ENCODE measurements at regions not wholly inside any gene's neighbourhood (a gene's known extent, or its start where the extent isn't known, plus 50 kb on each side); places are given as distances from the start of the nearest gene placed in this dataset.
"Not testable (repeated sequence)": the region's sequence is repeated elsewhere in the genome, so short reads cannot be mapped to it uniquely, and the experiment has no call there.

DNA sequence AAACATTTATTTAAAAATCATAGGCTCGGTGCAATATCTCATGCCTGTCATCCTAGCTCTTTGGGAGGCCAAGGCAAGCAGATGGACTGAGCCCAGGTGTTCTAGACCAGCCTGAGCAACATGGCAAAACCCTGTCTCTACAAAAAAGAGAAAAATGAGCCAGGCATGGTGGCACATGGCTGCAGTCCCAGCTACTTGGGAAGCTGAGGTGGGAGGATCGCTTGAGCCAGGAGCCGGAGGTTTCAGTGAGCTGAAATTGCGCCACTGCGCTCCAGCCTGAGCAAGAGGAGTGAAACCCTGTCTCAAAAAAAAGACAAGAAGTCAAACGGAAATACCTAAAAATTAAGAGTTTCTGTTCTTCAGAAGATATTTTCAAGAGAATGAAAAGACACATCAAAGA is 122.3 kb downstream of the RSL24D1 start:
- Histone ChIP-seq H3K27me3 (no peaks in the 10 kb centered on the region), H3K9me3 (ENCODE audit: low read depth) (no peaks in the 10 kb centered on the region), H3K27ac (no peak overlapping the region), H4K20me1 (ENCODE audit: insufficient read depth, poor library complexity, severe bottlenecking) (no peaks in the 10 kb centered on the region), H3K4me2 (no peak overlapping the region), H3K79me2 (no peaks in the 10 kb centered on the region), H3K36me3 (replicated peaks; ENCODE audit: insufficient read depth, low read depth) (no peaks in the 10 kb centered on the region), H3K4me1 (ENCODE audit: insufficient read depth) (no peaks in the 10 kb centered on the region), H2AFZ (no peak overlapping the region), H3K9me2 (replicated peaks; ENCODE audit: insufficient read depth) (no peaks in the 10 kb centered on the region), H3K4me3 (no peak overlapping the region)
- WGBS (ENCODE audit: low lambda C conversion rate, missing lambda C conversion rate) = 81% methylated on average over 6 of the region's 6 CpGs
- TF ChIP-seq EZH2phosphoT487 (IDR thresholded peaks at IDR 0.05; ENCODE audit: low read depth, severe bottlenecking, unreplicated experiment) (no peak), EZH2 (IDR thresholded peaks at IDR 0.05; ENCODE audit: borderline replicate concordance) (no peak)
- TF ChIP-seq, protein P1, sequence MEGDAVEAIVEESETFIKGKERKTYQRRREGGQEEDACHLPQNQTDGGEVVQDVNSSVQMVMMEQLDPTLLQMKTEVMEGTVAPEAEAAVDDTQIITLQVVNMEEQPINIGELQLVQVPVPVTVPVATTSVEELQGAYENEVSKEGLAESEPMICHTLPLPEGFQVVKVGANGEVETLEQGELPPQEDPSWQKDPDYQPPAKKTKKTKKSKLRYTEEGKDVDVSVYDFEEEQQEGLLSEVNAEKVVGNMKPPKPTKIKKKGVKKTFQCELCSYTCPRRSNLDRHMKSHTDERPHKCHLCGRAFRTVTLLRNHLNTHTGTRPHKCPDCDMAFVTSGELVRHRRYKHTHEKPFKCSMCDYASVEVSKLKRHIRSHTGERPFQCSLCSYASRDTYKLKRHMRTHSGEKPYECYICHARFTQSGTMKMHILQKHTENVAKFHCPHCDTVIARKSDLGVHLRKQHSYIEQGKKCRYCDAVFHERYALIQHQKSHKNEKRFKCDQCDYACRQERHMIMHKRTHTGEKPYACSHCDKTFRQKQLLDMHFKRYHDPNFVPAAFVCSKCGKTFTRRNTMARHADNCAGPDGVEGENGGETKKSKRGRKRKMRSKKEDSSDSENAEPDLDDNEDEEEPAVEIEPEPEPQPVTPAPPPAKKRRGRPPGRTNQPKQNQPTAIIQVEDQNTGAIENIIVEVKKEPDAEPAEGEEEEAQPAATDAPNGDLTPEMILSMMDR (IDR thresholded peaks at IDR 0.05; ENCODE audit: poor library complexity) = no peak
- no peak for DNase-seq (ENCODE audit: low spot score)

DNA sequence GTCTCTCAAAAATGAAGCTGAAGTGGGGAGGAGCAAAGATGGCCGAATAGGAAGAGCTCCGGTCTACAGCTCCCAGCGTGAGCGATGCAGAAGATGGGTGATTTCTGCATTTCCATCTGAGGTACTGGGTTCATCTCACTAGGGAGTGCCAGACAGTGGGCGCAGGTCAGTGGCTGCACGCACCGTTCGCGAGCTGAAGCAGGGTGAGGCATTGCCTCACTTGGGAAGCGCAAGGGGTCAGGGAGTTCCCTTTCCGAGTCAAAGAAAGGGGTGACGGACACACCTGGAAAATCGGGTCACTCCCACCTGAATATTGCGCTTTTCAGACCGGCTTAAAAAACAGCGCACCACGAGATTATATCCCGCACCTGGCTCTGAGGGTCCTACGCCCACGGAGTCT is 132.8 kb downstream of the RSL24D1 start:
- H3K4me2 ChIP-seq; H4K20me1 ChIP-seq (ENCODE audit: insufficient read depth, poor library complexity, severe bottlenecking); H3K27ac ChIP-seq; H3K36me3 ChIP-seq (replicated peaks; ENCODE audit: insufficient read depth, low read depth); H3K79me2 ChIP-seq; H2AFZ ChIP-seq; H3K4me3 ChIP-seq; H3K9me2 ChIP-seq (replicated peaks; ENCODE audit: insufficient read depth); DNase-seq (ENCODE audit: low spot score); H3K4me1 ChIP-seq (ENCODE audit: insufficient read depth); H3K27me3 ChIP-seq; H3K9me3 ChIP-seq (ENCODE audit: low read depth): not testable (repeated sequence)
- WGBS (ENCODE audit: low lambda C conversion rate, missing lambda C conversion rate) = 94% methylated on average over 20 of the region's 20 CpGs

DNA sequence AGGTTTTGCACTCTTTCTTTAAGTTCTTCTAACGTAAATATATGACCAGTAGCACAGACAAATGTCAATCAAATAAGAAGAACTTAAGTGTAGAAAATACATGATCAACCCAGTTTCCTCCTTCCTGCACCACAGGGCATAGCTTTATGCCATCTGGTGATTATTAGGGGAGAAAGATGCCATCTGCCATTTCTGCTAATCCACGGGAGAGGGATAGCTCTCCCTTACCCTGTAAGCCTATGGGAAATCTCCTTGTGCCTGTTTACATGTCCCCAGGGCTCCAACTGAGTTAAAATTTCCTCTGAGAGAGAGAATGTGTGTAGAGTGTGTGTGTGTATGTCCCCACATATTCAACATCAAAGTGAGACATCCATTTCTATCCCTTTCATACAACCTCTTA is 135.9 kb downstream of the RSL24D1 start:
- H3K79me2 ChIP-seq = no peaks in the 10 kb centered on the region
- no peaks in the 10 kb centered on the region for H3K27me3 ChIP-seq
- H2AFZ ChIP-seq = no peak overlapping the region
- no peaks in the 10 kb centered on the region for H4K20me1 ChIP-seq (ENCODE audit: insufficient read depth, poor library complexity, severe bottlenecking)
- no peak overlapping the region for H3K27ac ChIP-seq
- 65% methylated on average over 2 of the region's 2 CpGs for WGBS (ENCODE audit: low lambda C conversion rate, missing lambda C conversion rate)
- no peaks in the 10 kb centered on the region for H3K36me3 ChIP-seq (replicated peaks; ENCODE audit: insufficient read depth, low read depth)
- no peak for TF ChIP-seq EZH2phosphoT487 (IDR thresholded peaks at IDR 0.05; ENCODE audit: low read depth, severe bottlenecking, unreplicated experiment)
- TF ChIP-seq, protein P1 (IDR thresholded peaks at IDR 0.05; ENCODE audit: poor library complexity) = no peak
- TF ChIP-seq EZH2 (IDR thresholded peaks at IDR 0.05; ENCODE audit: borderline replicate concordance) = no peak
- H3K4me3 ChIP-seq = no peak overlapping the region
- no peaks in the 10 kb centered on the region for H3K4me1 ChIP-seq (ENCODE audit: insufficient read depth)
- H3K9me2 ChIP-seq (replicated peaks; ENCODE audit: insufficient read depth) = no peaks in the 10 kb centered on the region
- H3K9me3 ChIP-seq (ENCODE audit: low read depth) = peaks cover 6% of the 10 kb centered on the region
- H3K4me2 ChIP-seq = no peak overlapping the region
- no peak for DNase-seq (ENCODE audit: low spot score)

DNA sequence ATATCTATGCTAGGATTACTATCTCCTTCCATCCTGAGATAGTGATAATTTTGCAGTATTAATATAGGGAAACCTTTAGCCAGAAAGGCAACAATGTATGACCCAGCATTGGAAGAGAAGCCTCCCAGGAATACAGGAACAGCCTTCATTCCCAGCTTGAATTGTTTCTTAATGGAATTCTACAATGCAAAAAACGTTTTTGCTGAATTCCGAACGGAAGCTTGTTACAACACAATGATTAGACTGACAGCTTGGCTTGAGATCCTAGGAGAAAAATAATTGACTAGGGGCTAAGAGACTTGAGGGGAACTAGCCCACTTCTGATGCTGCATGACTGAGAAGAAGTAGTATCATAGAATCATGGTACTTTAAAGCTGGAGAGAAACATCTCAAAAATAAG is 140.2 kb downstream of the RSL24D1 start:
- H3K4me1 ChIP-seq (ENCODE audit: insufficient read depth) = no peaks in the 10 kb centered on the region
- no peaks in the 10 kb centered on the region for H3K79me2 ChIP-seq
- 59% methylated on average over 3 of the region's 3 CpGs for WGBS (ENCODE audit: low lambda C conversion rate, missing lambda C conversion rate)
- H2AFZ ChIP-seq = no peak overlapping the region
- H3K27ac ChIP-seq = no peak overlapping the region
- no peak overlapping the region for H3K4me2 ChIP-seq
- H3K27me3 ChIP-seq = no peaks in the 10 kb centered on the region
- DNase-seq (ENCODE audit: low spot score) = no peak
- H3K9me2 ChIP-seq (replicated peaks; ENCODE audit: insufficient read depth) = no peaks in the 10 kb centered on the region
- peaks cover 6% of the 10 kb centered on the region for H3K9me3 ChIP-seq (ENCODE audit: low read depth)
- no peak overlapping the region for H3K4me3 ChIP-seq
- H3K36me3 ChIP-seq (replicated peaks; ENCODE audit: insufficient read depth, low read depth) = no peaks in the 10 kb centered on the region
- TF ChIP-seq EZH2phosphoT487 (IDR thresholded peaks at IDR 0.05; ENCODE audit: low read depth, severe bottlenecking, unreplicated experiment) = no peak
- TF ChIP-seq, protein P1 (IDR thresholded peaks at IDR 0.05; ENCODE audit: poor library complexity) = no peak
- no peak for TF ChIP-seq EZH2 (IDR thresholded peaks at IDR 0.05; ENCODE audit: borderline replicate concordance)
- no peaks in the 10 kb centered on the region for H4K20me1 ChIP-seq (ENCODE audit: insufficient read depth, poor library complexity, severe bottlenecking)

All from hepatocyte (in vitro differentiated cells).